H9 (cell line): ENCODE measurements at regions not wholly inside any gene's neighbourhood (a gene's known extent, or its start where the extent isn't known, plus 50 kb on each side); places are given as distances from the start of the nearest gene placed in this dataset.

Source experiments
- DNase-seq: peaks from one replicate; pipeline ENCODE4 v3.0.0-alpha.2; 2017
- H2AFZ ChIP-seq: one replicate; pipeline ENCODE4 v1.6.1; 2013; ENCODE audit warnings: mild to moderate bottlenecking, low read length, control low read depth, moderate library complexity
- H2AK5ac ChIP-seq: 2 replicates; pipeline ENCODE4 v1.6.1; 2013; ENCODE audit warnings: low read length, control low read depth, mixed read lengths; ENCODE audit not compliant: insufficient read length
- H2BK120ac ChIP-seq: one replicate; pipeline ENCODE4 v1.6.1; 2013; ENCODE audit warnings: low read depth, mild to moderate bottlenecking, low read length, control low read depth, inconsistent platforms; ENCODE audit not compliant: poor library complexity, severe bottlenecking
- H2BK12ac ChIP-seq: 2 replicates; pipeline ENCODE4 v1.6.1; 2013; ENCODE audit warnings: low read length, control low read depth, mixed read lengths, low read depth; ENCODE audit not compliant: insufficient read length
- H2BK15ac ChIP-seq: 2 replicates; pipeline ENCODE4 v1.6.1; 2013; ENCODE audit warnings: low read depth, low read length, control low read depth
- H2BK20ac ChIP-seq: one replicate; pipeline ENCODE4 v1.6.1; 2013; ENCODE audit warnings: low read depth, mild to moderate bottlenecking, low read length, control low read depth, inconsistent platforms; ENCODE audit not compliant: poor library complexity, severe bottlenecking
- H2BK5ac ChIP-seq: 2 replicates; pipeline ENCODE4 v1.6.1; 2013; ENCODE audit warnings: low read length, control low read depth, mixed read lengths; ENCODE audit not compliant: insufficient read length
- H3K14ac ChIP-seq: 2 replicates; pipeline ENCODE4 v1.6.1; 2013; ENCODE audit warnings: low read length, control low read depth; ENCODE audit not compliant: insufficient read depth
- H3K18ac ChIP-seq: 2 replicates; pipeline ENCODE4 v1.6.1; 2013; ENCODE audit warnings: low read depth, mild to moderate bottlenecking, mixed read lengths, low read length, control low read depth; ENCODE audit not compliant: insufficient read length
- H3K23ac ChIP-seq: 2 replicates; pipeline ENCODE4 v1.6.1; 2013; ENCODE audit warnings: low read length, control low read depth, mixed read lengths, low read depth; ENCODE audit not compliant: insufficient read length
- H3K23me2 ChIP-seq: 2 replicates; pipeline ENCODE4 v1.6.1; 2013; ENCODE audit warnings: low read depth, mild to moderate bottlenecking, mixed read lengths, low read length, control low read depth; ENCODE audit not compliant: insufficient read length, poor library complexity, severe bottlenecking
- H3K27ac ChIP-seq: 2 replicates; pipeline ENCODE4 v1.5.1; 2013; ENCODE audit warnings: low read length, control low read depth, mixed read lengths, low read depth; ENCODE audit not compliant: insufficient read length
- H3K27me3 ChIP-seq: 2 replicates; pipeline ENCODE4 v1.6.1; 2013; ENCODE audit warnings: low read length, control low read depth, inconsistent platforms; ENCODE audit not compliant: insufficient read depth
- H3K4ac ChIP-seq: 2 replicates; pipeline ENCODE4 v1.6.1; 2013; ENCODE audit warnings: low read depth, mild to moderate bottlenecking, control low read depth, inconsistent platforms, low read length, moderate library complexity
- H3K4me1 ChIP-seq: 2 replicates; pipeline ENCODE4 v1.6.1; 2013; ENCODE audit warnings: low read length, control low read depth, inconsistent platforms; ENCODE audit not compliant: insufficient read depth
- H3K4me2 ChIP-seq: 2 replicates; pipeline ENCODE4 v1.6.1; 2013; ENCODE audit warnings: low read length, control low read depth, mixed read lengths; ENCODE audit not compliant: insufficient read length, insufficient read depth
- H3K56ac ChIP-seq: 2 replicates; pipeline ENCODE4 v1.6.1; 2013; ENCODE audit warnings: low read depth, mild to moderate bottlenecking, mixed read lengths, low read length, control low read depth; ENCODE audit not compliant: insufficient read length
- H3K79me1 ChIP-seq: 2 replicates; pipeline ENCODE4 v1.6.1; 2013; ENCODE audit warnings: low read depth, mild to moderate bottlenecking, moderate library complexity, low read length, control low read depth, inconsistent platforms; ENCODE audit not compliant: insufficient read depth, poor library complexity, severe bottlenecking
- H3K79me2 ChIP-seq: 2 replicates; pipeline ENCODE4 v1.6.1; 2013; ENCODE audit warnings: low read length, control low read depth, inconsistent platforms; ENCODE audit not compliant: insufficient read depth
- H3K9ac ChIP-seq: 2 replicates; pipeline ENCODE4 v1.6.1; 2013; ENCODE audit warnings: low read length, control low read depth, mixed read lengths; ENCODE audit not compliant: insufficient read length; ENCODE audit errors: extremely low read depth
- H3K9me3 ChIP-seq: one replicate; pipeline ENCODE4 v1.6.1; 2013; ENCODE audit warnings: low read depth, low read length, inconsistent platforms; ENCODE audit not compliant: control insufficient read depth
- H3T11ph ChIP-seq: one replicate; pipeline ENCODE4 v1.6.1; 2013; ENCODE audit warnings: mild to moderate bottlenecking, low read length, control low read depth, inconsistent platforms
- H4K20me1 ChIP-seq: one replicate; pipeline ENCODE4 v1.6.1; 2013; ENCODE audit not compliant: control insufficient read depth, insufficient read length, insufficient read depth
- H4K5ac ChIP-seq: 2 replicates; pipeline ENCODE4 v1.6.1; 2013; ENCODE audit warnings: low read depth, mild to moderate bottlenecking, mixed read lengths, low read length, control low read depth; ENCODE audit not compliant: insufficient read length
- H4K8ac ChIP-seq: replicated peaks from 2 replicates; pipeline ENCODE4 v1.6.1; 2013; ENCODE audit warnings: low read length, control low read depth, mixed read lengths, low read depth; ENCODE audit not compliant: insufficient read length
- H4K91ac ChIP-seq: 2 replicates; pipeline ENCODE4 v1.6.1; 2013; ENCODE audit warnings: low read depth, mild to moderate bottlenecking, moderate library complexity, mixed read lengths, low read length, control low read depth; ENCODE audit not compliant: insufficient read length
- H3K27ac Mint-ChIP-seq, 3 experiments: 2 replicates in 2 of 3; 3 replicates in 1 of 3; pipeline ENCODE4 v1.8.0; 2020 to 2021; ENCODE audit warnings: mixed read lengths in 3 of 3, mild to moderate bottlenecking in 1 of 3, moderate library complexity in 1 of 3
- H3K27me3 Mint-ChIP-seq: 2 replicates; pipeline ENCODE4 v1.8.0; 2021; ENCODE audit warnings: low read depth, mild to moderate bottlenecking, moderate library complexity, mixed read lengths
- H3K36me3 Mint-ChIP-seq, 3 experiments: 2 replicates in 2 of 3; 3 replicates in 1 of 3; pipeline ENCODE4 v1.8.0; 2020 to 2021; ENCODE audit warnings: low read depth in 3 of 3, mixed read lengths in 3 of 3; ENCODE audit not compliant: insufficient read depth in 1 of 3
- H3K4me1 Mint-ChIP-seq, 2 experiments: 2 replicates each; pipeline ENCODE4 v1.8.0; 2020; ENCODE audit warnings: mixed read lengths in 2 of 2
- H3K4me3 Mint-ChIP-seq, 2 experiments: 2 replicates in 1 of 2; 3 replicates in 1 of 2; pipeline ENCODE4 v1.8.0; 2020 to 2021; ENCODE audit warnings: mild to moderate bottlenecking in 2 of 2, mixed read lengths in 2 of 2, moderate library complexity in 1 of 2
- H3K9me3 Mint-ChIP-seq, 2 experiments: 2 replicates in 1 of 2; 3 replicates in 1 of 2; pipeline ENCODE4 v1.8.0; 2020; ENCODE audit warnings: mild to moderate bottlenecking in 2 of 2, mixed read lengths in 2 of 2, moderate library complexity in 1 of 2
- WGBS: extraction: QIAGEN DNeasy Blood & Tissue Kit; methylation state at CpG from one replicate; pipeline ENCODE4 v1.1.7; 2013; ENCODE audit warnings: missing lambda C conversion rate, low lambda C conversion rate, mixed read lengths; ENCODE audit not compliant: insufficient read length; ENCODE audit errors: extremely low coverage; 5-methylcytosine and 5-hydroxymethylcytosine counted together
- TF ChIP-seq, protein P1 (sequence below): fragments of 200-600 bp; sonication (generic); conservative IDR thresholded peaks from 3 replicates; pipeline ENCODE4 v1.8.0; 2021; ENCODE audit warnings: antibody characterized with exemption, mild to moderate bottlenecking

DNA sequence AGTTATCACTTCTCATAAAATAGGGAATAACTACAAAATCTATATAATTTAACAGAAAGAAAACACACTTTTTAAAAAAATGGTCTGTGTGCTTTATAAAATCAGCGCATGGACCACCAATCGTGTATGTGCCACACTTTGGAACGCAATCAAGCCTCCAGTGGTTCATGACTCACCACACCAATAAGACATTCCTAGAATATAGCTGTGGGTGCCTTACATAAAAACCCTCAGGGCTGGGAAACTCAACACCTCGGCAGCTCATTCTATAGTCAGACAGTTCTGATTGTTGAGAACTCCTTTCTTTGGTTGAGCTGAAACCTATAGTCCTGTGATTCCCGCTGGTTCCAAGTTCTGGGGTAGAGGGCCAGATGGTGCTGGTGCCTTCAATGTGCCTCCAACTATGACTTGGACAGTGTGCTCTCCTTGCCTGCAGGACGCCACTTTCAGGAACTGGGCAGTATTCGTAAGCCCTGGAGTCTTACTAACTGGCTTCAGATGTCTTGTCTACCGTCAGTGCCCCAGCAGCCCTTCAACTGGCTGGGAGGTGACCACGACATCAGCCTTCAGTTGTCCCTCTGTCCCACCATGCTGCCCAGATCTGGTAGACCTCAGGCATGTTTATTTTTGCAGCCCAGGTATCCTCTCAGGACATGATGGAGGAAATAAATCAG, 135.7 kb upstream of the GDF10 start:
- TF ChIP-seq, protein P1, sequence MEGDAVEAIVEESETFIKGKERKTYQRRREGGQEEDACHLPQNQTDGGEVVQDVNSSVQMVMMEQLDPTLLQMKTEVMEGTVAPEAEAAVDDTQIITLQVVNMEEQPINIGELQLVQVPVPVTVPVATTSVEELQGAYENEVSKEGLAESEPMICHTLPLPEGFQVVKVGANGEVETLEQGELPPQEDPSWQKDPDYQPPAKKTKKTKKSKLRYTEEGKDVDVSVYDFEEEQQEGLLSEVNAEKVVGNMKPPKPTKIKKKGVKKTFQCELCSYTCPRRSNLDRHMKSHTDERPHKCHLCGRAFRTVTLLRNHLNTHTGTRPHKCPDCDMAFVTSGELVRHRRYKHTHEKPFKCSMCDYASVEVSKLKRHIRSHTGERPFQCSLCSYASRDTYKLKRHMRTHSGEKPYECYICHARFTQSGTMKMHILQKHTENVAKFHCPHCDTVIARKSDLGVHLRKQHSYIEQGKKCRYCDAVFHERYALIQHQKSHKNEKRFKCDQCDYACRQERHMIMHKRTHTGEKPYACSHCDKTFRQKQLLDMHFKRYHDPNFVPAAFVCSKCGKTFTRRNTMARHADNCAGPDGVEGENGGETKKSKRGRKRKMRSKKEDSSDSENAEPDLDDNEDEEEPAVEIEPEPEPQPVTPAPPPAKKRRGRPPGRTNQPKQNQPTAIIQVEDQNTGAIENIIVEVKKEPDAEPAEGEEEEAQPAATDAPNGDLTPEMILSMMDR, result no peak
- Histone ChIP-seq H3K4me1 (no peaks in the 10 kb centered on the region), H4K5ac (no peak overlapping the region), H3K27ac (no peak overlapping the region), H3K56ac (no peak overlapping the region), H3K4ac (no peak overlapping the region), H2AK5ac (no peak overlapping the region), H3K23ac (no peak overlapping the region), H3K4me2 (no peak overlapping the region), H3K18ac (no peak overlapping the region), H3K23me2 (peaks cover 3% of the 10 kb centered on the region), H4K91ac (no peak overlapping the region), H3K9ac (no peak overlapping the region), H2BK15ac (no peak overlapping the region), H3K79me1 (no peaks in the 10 kb centered on the region), H2AFZ (no peak overlapping the region), H3K14ac (no peak overlapping the region), H3K27me3 (no peaks in the 10 kb centered on the region), H2BK120ac (no peak overlapping the region), H3K79me2 (no peaks in the 10 kb centered on the region), H3T11ph (no peak overlapping the region), H3K9me3 (no peaks in the 10 kb centered on the region), H2BK12ac (no peak overlapping the region), H4K20me1 (no peaks in the 10 kb centered on the region), H2BK20ac (no peak overlapping the region), H2BK5ac (no peak overlapping the region), H4K8ac (no peak overlapping the region)
- H3K27me3 Mint-ChIP-seq, result peaks cover 6% of the 10 kb centered on the region; the same call in 1 of the 2 replicates
- no peak overlapping the region for H3K4me3 Mint-ChIP-seq
- no CpG with 5 or more reads among the region's 9 CpGs for WGBS
- peaks cover 0 to 11% (median 6%) of the 10 kb centered on the region in 3 experiments; a peak in 5 of 7 replicates for H3K36me3 Mint-ChIP-seq
- H3K9me3 Mint-ChIP-seq, result peaks cover 12 to 14% of the 10 kb centered on the region in 2 experiments
- DNase-seq, result no peak
- no peaks in the 10 kb centered on the region for H3K4me1 Mint-ChIP-seq
- H3K27ac Mint-ChIP-seq, result no peak overlapping the region
